ENCODE measurements at regions not wholly inside any gene's neighbourhood (a gene's known extent, or its start where the extent isn't known, plus 50 kb on each side); places are given as distances from the start of the nearest gene placed in this dataset.

- no peak for TF ChIP-seq CTCF (IDR thresholded peaks at IDR 0.05; ENCODE audit: poor library complexity)
- TF ChIP-seq EZH2 (IDR thresholded peaks at IDR 0.05; ENCODE audit: borderline replicate concordance): no peak
- no peak for TF ChIP-seq EZH2phosphoT487 (IDR thresholded peaks at IDR 0.05; ENCODE audit: low read depth, severe bottlenecking, unreplicated experiment)
These were observed 61.9 kb downstream of the GOLGA6L7 start for GRCh38 chr15:28786521-28786920.
